HG02973 (cell line): ENCODE measurements at regions not wholly inside any gene's neighbourhood (a gene's known extent, or its start where the extent isn't known, plus 50 kb on each side); places are given as distances from the start of the nearest gene placed in this dataset.

Experiments
- ATAC-seq: cut with Tn5 transposase; IDR thresholded peaks from one replicate; pipeline ENCODE4 v1.9.1; 2021; ENCODE audit warnings: moderate library complexity; ENCODE audit not compliant: unreplicated experiment

- no peak for ATAC-seq
These were observed 250.4 kb upstream of the SORL1-AS1 start for GRCh38 chr11:121703201-121703600.

- no peak for ATAC-seq
These were observed 248.2 kb upstream of the SORL1-AS1 start for GRCh38 chr11:121700968-121701367.

GRCh38 chr11:121699801-121700200 is 247.0 kb upstream of the SORL1-AS1 start:
- no peak for ATAC-seq

GRCh38 chr11:121696931-121697670 is 244.3 kb upstream of the SORL1-AS1 start:
- ATAC-seq = no peak

- no peak for ATAC-seq
These were observed 243.6 kb upstream of the SORL1-AS1 start for GRCh38 chr11:121696177-121696871.

- ATAC-seq = no peak
These were observed 239.5 kb upstream of the SORL1-AS1 start for GRCh38 chr11:121692236-121692635.

GRCh38 chr11:121688860-121689614 is 236.3 kb upstream of the SORL1-AS1 start:
- ATAC-seq = no peak

- no peak for ATAC-seq
These were observed 235.3 kb upstream of the SORL1-AS1 start for GRCh38 chr11:121688055-121688491.

GRCh38 chr11:121683791-121684190 is 231.0 kb upstream of the SORL1-AS1 start:
- no peak for ATAC-seq
